ENCODE measurements at regions not wholly inside any gene's neighbourhood (a gene's known extent, or its start where the extent isn't known, plus 50 kb on each side); places are given as distances from the start of the nearest gene placed in this dataset.

GRCh38 chr7:362402-363096 lies 72.6 kb downstream of the FOXL3 start:
- WGBS, 2 donors, result 35 to 48% methylated on average over 23 of the region's 23 CpGs
- DNase-seq, result peak; percentile 68
- Histone ChIP-seq H3K27me3 (no peaks in the 10 kb centered on the region), H3K4me1 (peaks cover 8% of the 10 kb centered on the region), H3K27ac (no peak overlapping the region), H3K36me3 (ENCODE audit: low read depth, missing control alignments) (no peaks in the 10 kb centered on the region), H3K4me3 (no peak overlapping the region), H3K9me3 (no peaks in the 10 kb centered on the region)
- intact Hi-C loops (cut with DNase I; ENCODE audit: low total_unique reads), result no loop called here
- TF ChIP-seq POLR2A (IDR thresholded peaks at IDR 0.05), result no peak

- TF ChIP-seq POLR2A (IDR thresholded peaks at IDR 0.05), result no peak
- no peak for TF ChIP-seq CTCF (IDR thresholded peaks at IDR 0.05)
- H3K4me1 ChIP-seq, result peaks cover 8% of the 10 kb centered on the region
- no peaks in the 10 kb centered on the region for H3K36me3 ChIP-seq (ENCODE audit: low read depth, missing control alignments)
- WGBS, 2 donors, result 90% methylated on average over 15 to 20 of the region's 20 CpGs
- no peak overlapping the region for H3K4me3 ChIP-seq
- intact Hi-C loops (cut with DNase I; ENCODE audit: low total_unique reads), result no loop called here
- no peaks in the 10 kb centered on the region for H3K27me3 ChIP-seq
- no peaks in the 10 kb centered on the region for H3K9me3 ChIP-seq
- DNase-seq, result no peak
- H3K27ac ChIP-seq, result no peak overlapping the region
These were observed 73.7 kb downstream of the FOXL3 start for GRCh38 chr7:363626-364025.

GRCh38 chr7:364536-364935 lies 74.6 kb downstream of the FOXL3 start:
- Histone ChIP-seq H3K27ac (no peak overlapping the region), H3K9me3 (no peaks in the 10 kb centered on the region), H3K4me1 (peaks cover 8% of the 10 kb centered on the region), H3K27me3 (no peaks in the 10 kb centered on the region), H3K36me3 (ENCODE audit: low read depth, missing control alignments) (no peaks in the 10 kb centered on the region), H3K4me3 (no peak overlapping the region)
- 91 to 92% methylated on average over 11 of the region's 11 CpGs for WGBS, 2 donors
- no peak for TF ChIP-seq POLR2A (IDR thresholded peaks at IDR 0.05)
- no peak for TF ChIP-seq CTCF (IDR thresholded peaks at IDR 0.05)
- intact Hi-C loops (cut with DNase I; ENCODE audit: low total_unique reads), result no loop called here
- DNase-seq, result no peak

GRCh38 chr7:365593-365992 lies 75.6 kb downstream of the FOXL3 start:
- Histone ChIP-seq H3K36me3 (ENCODE audit: low read depth, missing control alignments) (no peaks in the 10 kb centered on the region), H3K4me3 (no peak overlapping the region), H3K27ac (no peak overlapping the region), H3K27me3 (no peaks in the 10 kb centered on the region), H3K4me1 (peaks cover 8% of the 10 kb centered on the region), H3K9me3 (no peaks in the 10 kb centered on the region)
- intact Hi-C loops (cut with DNase I; ENCODE audit: low total_unique reads), result no loop called here
- 87 to 89% methylated on average over 23 of the region's 23 CpGs for WGBS, 2 donors
- no peak for DNase-seq
- TF ChIP-seq CTCF (IDR thresholded peaks at IDR 0.05) (no peak), POLR2A (IDR thresholded peaks at IDR 0.05) (no peak)

GRCh38 chr7:366161-366803 lies 76.3 kb downstream of the FOXL3 start:
- Histone ChIP-seq H3K4me1 (peaks cover 8% of the 10 kb centered on the region), H3K36me3 (ENCODE audit: low read depth, missing control alignments) (no peaks in the 10 kb centered on the region), H3K27ac (no peak overlapping the region), H3K9me3 (no peaks in the 10 kb centered on the region), H3K4me3 (no peak overlapping the region), H3K27me3 (no peaks in the 10 kb centered on the region)
- intact Hi-C loops (cut with DNase I; ENCODE audit: low total_unique reads), result no loop called here
- no peak for DNase-seq
- TF ChIP-seq POLR2A (IDR thresholded peaks at IDR 0.05) (no peak), CTCF (IDR thresholded peaks at IDR 0.05) (no peak)
- 43 to 63% methylated on average over 18 of the region's 18 CpGs for WGBS, 2 donors
